ENCODE measurements at regions not wholly inside any gene's neighbourhood (a gene's known extent, or its start where the extent isn't known, plus 50 kb on each side); places are given as distances from the start of the nearest gene placed in this dataset.

- TF ChIP-seq EGR1 (IDR thresholded peaks at IDR 0.05) (no peak), YY1 (IDR thresholded peaks at IDR 0.05; ENCODE audit: low read depth) (no peak), TAF1 (IDR thresholded peaks at IDR 0.05; ENCODE audit: low read depth) (no peak), CREB1 (IDR thresholded peaks at IDR 0.05; ENCODE audit: low read depth) (no peak), EP300 (IDR thresholded peaks at IDR 0.05; ENCODE audit: borderline replicate concordance) (no peak), FOXM1 (IDR thresholded peaks at IDR 0.05; ENCODE audit: borderline replicate concordance, low read depth) (no peak), REST (IDR thresholded peaks at IDR 0.05; ENCODE audit: low read depth) (no peak), NFIC (IDR thresholded peaks at IDR 0.05) (no peak), RAD21 (IDR thresholded peaks at IDR 0.05; ENCODE audit: low read depth) (no peak)
Observed at GRCh38 chrX:128780934-128781333, 728.7 kb upstream of the ACTRT1 start.
